LNCaP clone FGC (cell line): ENCODE measurements at regions not wholly inside any gene's neighbourhood (a gene's known extent, or its start where the extent isn't known, plus 50 kb on each side); places are given as distances from the start of the nearest gene placed in this dataset.

ENCODE experiments used
- DNase-seq: peaks from one replicate; pipeline ENCODE4 v3.0.0-alpha.2; 2011; ENCODE audit warnings: low read depth
- H3K4me3 ChIP-seq: 2 replicates; pipeline ENCODE4 v1.5.1; 2011; ENCODE audit warnings: mild to moderate bottlenecking, low read depth, low read length, control low read depth
- CTCF ChIP-seq: IDR thresholded peaks from 2 replicates; pipeline ENCODE4 v1.5.1; 2012; ENCODE audit warnings: mild to moderate bottlenecking; ENCODE audit not compliant: control insufficient read depth, insufficient read depth; ENCODE audit errors: extremely low read depth

DNA sequence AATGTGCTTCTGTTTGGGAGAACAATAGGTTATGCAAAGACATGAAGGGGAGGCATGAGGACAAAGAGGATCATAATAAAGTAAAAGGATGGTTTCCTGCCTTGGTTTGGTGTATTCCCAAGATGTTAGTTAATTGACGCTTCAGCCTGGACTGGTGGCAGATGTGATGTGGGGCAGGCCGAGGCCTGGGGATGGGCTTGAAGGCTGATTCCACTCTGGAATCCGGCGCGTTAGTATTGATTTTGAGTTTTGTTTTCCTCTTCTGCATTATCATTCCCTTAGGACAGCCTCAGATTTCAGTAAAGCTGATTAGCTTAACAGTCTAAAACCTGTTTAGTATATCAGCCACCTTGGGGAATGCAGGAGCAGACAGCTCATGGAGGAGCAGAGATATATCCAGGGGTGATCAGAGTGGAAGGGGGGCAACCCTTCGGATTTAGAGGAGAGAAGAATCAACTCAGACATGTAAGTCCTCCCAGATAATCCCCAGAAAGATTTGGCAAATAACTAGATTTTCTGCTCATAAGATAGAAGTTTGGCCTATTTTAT is 159.8 kb upstream of the MTPN start:
- DNase-seq: no peak
- no peak overlapping the region for H3K4me3 ChIP-seq
- no peak for TF ChIP-seq CTCF

DNA sequence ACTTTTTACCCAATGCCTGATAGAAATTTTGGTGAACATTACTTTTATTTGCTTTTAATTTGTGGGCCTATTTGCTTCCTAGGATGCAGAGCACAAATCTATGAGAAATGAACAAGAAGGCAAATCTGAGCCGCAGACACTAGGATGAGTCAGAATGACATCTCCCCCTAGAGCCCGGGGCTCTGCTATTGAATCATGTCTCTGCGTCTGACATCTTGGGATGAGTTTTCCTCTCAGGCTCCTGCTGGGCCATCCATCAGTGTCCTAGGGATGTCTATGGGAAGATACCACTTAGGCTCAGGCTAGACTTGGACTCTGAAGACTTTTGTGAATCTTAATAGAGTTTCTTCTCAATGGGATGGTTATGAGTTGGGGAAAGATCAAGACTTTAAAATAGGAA is 157.3 kb upstream of the MTPN start:
- DNase-seq: no peak
- no peak overlapping the region for H3K4me3 ChIP-seq
- TF ChIP-seq CTCF: no peak

DNA sequence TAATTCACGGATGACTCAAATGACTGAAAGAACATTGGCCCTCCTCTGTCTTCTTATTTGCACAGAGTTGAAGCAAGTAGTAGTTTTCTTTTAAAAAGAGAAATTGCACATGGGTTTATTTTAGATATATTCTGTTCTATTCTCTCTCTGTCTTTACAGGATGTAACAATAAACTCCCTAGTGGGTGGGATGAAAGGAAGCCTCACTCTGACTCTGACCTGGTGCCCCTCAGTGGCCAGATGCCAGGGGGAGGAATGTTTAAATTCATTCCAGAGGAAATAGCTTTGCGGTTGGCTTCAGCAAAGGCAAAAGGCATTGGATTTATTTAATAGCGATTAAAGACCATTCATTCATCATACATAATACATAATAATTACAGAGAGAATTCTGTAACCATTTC is 156.4 kb upstream of the MTPN start:
- no peak for TF ChIP-seq CTCF
- no peak for DNase-seq
- H3K4me3 ChIP-seq: no peak overlapping the region

DNA sequence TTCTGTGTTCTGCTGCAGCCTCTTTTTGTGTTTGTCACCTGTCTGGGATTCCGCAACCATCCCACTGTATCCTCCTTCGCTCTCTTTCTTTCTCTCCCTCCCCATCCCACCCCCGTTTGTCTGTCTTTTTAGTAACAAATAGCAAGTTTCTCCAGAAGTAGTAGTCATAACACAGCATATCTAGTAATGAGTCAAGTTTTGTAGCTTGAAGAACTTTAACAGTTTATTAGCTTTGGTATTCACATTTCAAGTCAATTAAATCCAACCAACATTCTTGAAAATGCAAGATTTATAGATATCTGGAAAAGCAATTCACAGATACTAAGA is 154.1 kb upstream of the MTPN start:
- no peak for TF ChIP-seq CTCF
- H3K4me3 ChIP-seq: no peak overlapping the region
- DNase-seq: no peak

DNA sequence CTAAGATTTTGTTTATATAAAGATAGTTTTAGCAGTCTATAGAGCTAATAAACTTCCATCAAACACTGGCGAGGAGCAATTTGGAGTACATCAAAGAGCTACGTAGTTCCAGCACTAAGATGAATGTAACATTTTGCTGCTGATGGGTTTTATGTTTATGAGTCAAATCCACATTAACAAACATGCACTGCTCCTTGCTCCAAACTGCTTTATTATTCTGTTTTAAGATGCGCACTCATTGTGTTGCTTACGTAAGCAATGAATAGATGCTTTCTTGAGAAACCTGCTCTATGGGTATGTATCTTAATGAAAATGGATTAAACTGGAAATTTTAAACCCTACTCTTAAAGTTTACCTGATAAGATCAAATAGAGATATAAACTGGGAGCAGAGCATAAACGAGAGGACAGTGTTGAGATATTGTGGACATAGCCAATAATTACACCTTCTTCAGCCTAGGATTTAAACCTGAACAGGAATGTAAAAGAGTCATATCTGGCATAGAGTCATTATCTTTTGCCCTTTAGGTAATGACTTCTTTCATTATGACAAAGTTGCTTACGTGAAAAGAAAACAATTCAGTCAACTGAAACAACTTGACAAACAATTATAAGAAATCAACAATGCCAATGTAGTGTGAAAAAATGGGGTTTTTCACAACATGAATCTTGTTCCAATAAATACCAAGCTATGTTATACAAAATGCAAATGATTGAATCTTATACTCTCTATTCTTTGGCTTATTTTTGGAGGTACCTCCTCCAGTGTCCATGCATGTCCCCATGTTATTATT is 153.5 kb upstream of the MTPN start:
- TF ChIP-seq CTCF: no peak
- no peak for DNase-seq
- H3K4me3 ChIP-seq: no peak overlapping the region

- H3K4me3 ChIP-seq: no peak overlapping the region
- no peak for DNase-seq
- TF ChIP-seq CTCF: no peak
Measured at GRCh38 chr7:136128050-136128449, 150.9 kb upstream of the MTPN start.

DNA sequence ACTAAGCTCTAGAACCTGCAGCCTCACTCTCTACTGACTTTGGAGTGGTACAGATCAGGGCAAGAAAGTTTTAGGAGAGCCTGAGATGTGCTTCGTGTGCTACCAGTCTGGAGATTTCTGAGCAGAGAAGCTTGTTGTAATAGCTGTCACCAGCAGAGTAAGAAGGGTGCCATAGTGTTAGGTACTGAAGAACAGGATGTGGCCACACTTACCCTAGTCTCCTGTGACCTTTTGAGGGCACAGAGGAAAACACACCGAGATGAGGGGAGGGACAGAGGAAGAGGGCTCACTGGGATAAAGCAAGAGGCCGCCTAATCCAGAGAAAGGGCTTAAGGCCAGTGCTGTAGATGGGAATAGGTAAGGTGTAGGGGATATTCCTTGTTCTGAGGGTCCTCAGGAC is 146.2 kb upstream of the MTPN start:
- TF ChIP-seq CTCF: no peak
- no peak overlapping the region for H3K4me3 ChIP-seq
- no peak for DNase-seq
